ENCODE measurements at regions not wholly inside any gene's neighbourhood (a gene's known extent, or its start where the extent isn't known, plus 50 kb on each side); places are given as distances from the start of the nearest gene placed in this dataset.

DNA sequence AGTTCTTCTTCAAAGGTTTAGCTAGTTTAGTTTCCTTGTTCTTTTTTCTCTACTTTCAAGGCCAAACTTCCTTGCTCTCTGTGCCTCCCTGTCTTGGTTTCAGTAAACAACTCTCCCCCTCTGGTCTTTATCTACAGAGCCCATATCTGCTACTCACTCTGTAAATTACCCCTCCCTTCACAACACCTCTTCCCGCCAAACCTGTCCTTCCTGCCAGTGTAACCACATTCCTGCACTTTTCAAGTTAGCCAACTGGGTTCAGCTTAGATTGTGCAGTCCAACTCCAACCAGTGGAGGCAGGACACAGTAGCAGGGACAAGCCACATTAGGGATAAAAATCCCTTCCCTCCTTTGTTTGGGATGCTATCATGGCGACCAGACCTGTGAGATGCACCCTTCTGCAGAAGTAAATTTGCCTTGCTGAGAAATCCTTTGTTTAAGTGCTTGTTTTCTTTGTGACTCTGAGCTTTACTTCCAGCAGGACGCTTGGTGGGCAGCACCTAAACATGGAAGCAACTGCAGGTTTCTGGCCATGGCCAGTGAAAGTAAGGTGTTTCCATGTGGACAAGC, 706.0 kb downstream of the KCNJ3 start:
- no peaks in the 10 kb centered on the region for H3K4me1 ChIP-seq
- 66 to 84% methylated on average over 3 of the region's 3 CpGs for WGBS, 2 donors
- no peaks in the 10 kb centered on the region for H3K36me3 ChIP-seq
- no peak overlapping the region for H3K27ac ChIP-seq
- intact Hi-C loops (cut with DNase I): no loop called here
- H3K4me3 ChIP-seq: no peak overlapping the region
- no peak for DNase-seq
- TF ChIP-seq EP300 (IDR thresholded peaks at IDR 0.05) (no peak), POLR2AphosphoS5 (IDR thresholded peaks at IDR 0.05) (no peak), POLR2A (IDR thresholded peaks at IDR 0.05) (no peak)
- TF ChIP-seq, protein P1, sequence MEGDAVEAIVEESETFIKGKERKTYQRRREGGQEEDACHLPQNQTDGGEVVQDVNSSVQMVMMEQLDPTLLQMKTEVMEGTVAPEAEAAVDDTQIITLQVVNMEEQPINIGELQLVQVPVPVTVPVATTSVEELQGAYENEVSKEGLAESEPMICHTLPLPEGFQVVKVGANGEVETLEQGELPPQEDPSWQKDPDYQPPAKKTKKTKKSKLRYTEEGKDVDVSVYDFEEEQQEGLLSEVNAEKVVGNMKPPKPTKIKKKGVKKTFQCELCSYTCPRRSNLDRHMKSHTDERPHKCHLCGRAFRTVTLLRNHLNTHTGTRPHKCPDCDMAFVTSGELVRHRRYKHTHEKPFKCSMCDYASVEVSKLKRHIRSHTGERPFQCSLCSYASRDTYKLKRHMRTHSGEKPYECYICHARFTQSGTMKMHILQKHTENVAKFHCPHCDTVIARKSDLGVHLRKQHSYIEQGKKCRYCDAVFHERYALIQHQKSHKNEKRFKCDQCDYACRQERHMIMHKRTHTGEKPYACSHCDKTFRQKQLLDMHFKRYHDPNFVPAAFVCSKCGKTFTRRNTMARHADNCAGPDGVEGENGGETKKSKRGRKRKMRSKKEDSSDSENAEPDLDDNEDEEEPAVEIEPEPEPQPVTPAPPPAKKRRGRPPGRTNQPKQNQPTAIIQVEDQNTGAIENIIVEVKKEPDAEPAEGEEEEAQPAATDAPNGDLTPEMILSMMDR (IDR thresholded peaks at IDR 0.05): no peak
- no peaks in the 10 kb centered on the region for H3K27me3 ChIP-seq
- H3K9me3 ChIP-seq: peaks cover 0 to 8% (median 2%) of the 10 kb centered on the region in 4 donors

DNA sequence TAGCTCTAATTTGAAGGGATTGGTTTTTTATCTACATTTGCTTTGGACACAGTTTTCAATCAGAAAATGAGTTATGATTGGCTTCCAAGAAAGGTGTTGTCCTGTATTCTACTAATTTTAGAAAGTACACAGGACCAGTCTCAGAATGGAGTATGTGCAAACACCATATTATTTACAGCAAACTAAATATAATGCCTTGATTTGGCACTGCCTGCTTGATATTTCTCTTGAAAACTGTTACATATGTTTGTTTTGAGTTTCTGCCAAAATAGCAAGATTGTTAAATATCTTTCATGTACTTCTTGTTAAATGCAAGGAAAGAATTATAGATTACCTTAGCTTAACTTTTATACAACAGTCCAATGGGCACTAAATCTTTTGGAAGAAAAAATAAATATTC, 694.9 kb downstream of the KCNJ3 start:
- Histone ChIP-seq H3K9me3 (no peaks in the 10 kb centered on the region), H3K27ac (no peak overlapping the region), H3K4me3 (no peak overlapping the region), H3K36me3 (no peaks in the 10 kb centered on the region), H3K27me3 (no peaks in the 10 kb centered on the region), H3K4me1 (no peaks in the 10 kb centered on the region)
- DNase-seq: no peak
- no peak for TF ChIP-seq POLR2AphosphoS5 (IDR thresholded peaks at IDR 0.05)
- TF ChIP-seq, protein P1 (IDR thresholded peaks at IDR 0.05): no peak
- intact Hi-C loops (cut with DNase I): no loop called here

DNA sequence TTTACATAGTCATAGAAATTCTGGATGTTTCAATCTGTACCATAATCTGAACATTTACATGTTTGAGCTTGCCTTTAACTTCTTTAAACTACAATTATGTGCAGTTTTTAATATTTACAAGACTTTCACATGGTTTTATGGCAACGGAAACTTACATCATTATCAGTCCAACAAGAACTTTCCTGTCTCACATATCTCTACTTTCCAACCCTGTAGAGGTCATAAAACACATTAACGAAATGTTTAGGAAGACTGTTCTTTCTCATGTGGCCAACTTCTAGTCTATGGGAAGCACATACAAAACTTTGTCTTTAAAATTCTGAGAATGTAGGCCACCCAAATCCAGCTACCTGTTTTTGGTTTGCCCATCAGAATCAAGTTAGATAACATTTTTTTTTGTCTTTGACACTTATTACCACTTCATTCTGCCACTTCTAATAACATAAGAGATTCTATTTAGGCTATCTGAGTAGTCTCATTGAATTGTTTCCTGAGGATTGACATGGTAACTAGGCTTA, 693.2 kb downstream of the KCNJ3 start:
- H3K4me1 ChIP-seq: no peaks in the 10 kb centered on the region
- DNase-seq: no peak
- TF ChIP-seq POLR2A (IDR thresholded peaks at IDR 0.05) (no peak), EP300 (IDR thresholded peaks at IDR 0.05) (no peak), POLR2AphosphoS5 (IDR thresholded peaks at IDR 0.05) (no peak)
- TF ChIP-seq, protein P1 (IDR thresholded peaks at IDR 0.05): no peak
- H3K27me3 ChIP-seq: no peaks in the 10 kb centered on the region
- H3K36me3 ChIP-seq: no peaks in the 10 kb centered on the region
- intact Hi-C loops (cut with DNase I): no loop called here
- no peak overlapping the region for H3K4me3 ChIP-seq
- 35 to 40% methylated on average over 2 of the region's 2 CpGs for WGBS, 2 donors
- H3K9me3 ChIP-seq: no peaks in the 10 kb centered on the region
- no peak overlapping the region for H3K27ac ChIP-seq

DNA sequence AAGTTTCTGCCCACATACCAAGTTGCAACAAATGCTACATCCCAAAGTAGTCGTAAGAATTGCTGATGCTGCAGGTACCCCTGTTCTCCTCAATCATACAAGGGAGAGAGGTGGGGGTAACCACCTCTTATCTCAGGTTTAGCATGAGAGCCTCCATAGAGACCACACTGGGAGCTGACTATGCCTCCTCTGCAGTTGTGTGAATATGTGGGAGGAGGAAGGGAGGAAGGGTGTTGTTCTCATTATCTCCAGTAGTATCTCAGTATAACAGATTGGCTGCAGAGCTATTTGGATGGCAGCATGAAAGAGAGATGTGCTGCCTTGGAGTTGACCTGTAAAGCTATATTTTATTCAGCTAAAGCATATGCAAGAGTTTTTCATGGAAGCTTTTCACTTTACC, 690.7 kb downstream of the KCNJ3 start:
- Histone ChIP-seq H3K4me1 (no peaks in the 10 kb centered on the region), H3K27me3 (no peaks in the 10 kb centered on the region), H3K27ac (no peak overlapping the region), H3K4me3 (no peak overlapping the region), H3K9me3 (no peaks in the 10 kb centered on the region), H3K36me3 (no peaks in the 10 kb centered on the region)
- no peak for DNase-seq
- TF ChIP-seq POLR2AphosphoS5 (IDR thresholded peaks at IDR 0.05) (no peak), POLR2A (IDR thresholded peaks at IDR 0.05) (no peak), EP300 (IDR thresholded peaks at IDR 0.05) (no peak)
- TF ChIP-seq, protein P1 (IDR thresholded peaks at IDR 0.05): no peak
- 86 to 94% methylated on average over 1 of the region's 1 CpG for WGBS, 2 donors
- intact Hi-C loops (cut with DNase I): no loop called here

DNA sequence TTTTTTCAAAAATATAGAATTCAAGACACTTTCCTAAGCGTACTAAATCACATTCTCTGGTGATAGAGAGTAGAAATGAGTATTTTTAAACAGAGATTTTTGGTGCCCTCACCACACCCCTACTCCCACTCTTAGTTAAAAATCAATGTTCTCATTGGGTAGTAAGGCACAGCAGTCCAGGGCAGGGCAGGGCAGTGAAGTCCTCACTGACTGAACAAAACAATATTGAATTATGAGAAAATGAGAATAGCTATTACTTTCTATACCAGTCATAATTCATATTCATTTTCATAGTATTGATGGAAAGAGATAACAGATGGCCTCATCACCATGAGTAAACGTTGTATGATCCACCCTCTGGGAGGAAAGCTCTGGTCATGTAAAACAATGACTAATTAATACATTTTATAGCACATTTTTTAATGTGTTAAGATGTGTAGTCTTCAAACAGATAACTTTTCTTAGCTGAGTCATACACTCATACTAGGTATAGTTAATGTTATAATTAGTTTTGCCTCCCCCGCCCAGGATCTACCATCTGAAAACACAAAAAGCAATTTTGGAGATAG, 686.1 kb downstream of the KCNJ3 start:
- H3K27ac ChIP-seq: no peak overlapping the region
- no peaks in the 10 kb centered on the region for H3K4me1 ChIP-seq
- no peak for DNase-seq
- WGBS, 2 donors: 71 to 84% methylated on average over 3 of the region's 3 CpGs
- H3K9me3 ChIP-seq: no peaks in the 10 kb centered on the region
- no peak overlapping the region for H3K4me3 ChIP-seq
- TF ChIP-seq POLR2AphosphoS5 (IDR thresholded peaks at IDR 0.05) (no peak), POLR2A (IDR thresholded peaks at IDR 0.05) (no peak), EP300 (IDR thresholded peaks at IDR 0.05) (no peak)
- TF ChIP-seq, protein P1 (IDR thresholded peaks at IDR 0.05): no peak
- H3K36me3 ChIP-seq: no peaks in the 10 kb centered on the region
- intact Hi-C loops (cut with DNase I): loop anchor here (5.0 kb wide), 1 partner anchor 1808 kb away; no protein-coding TSS in a partner anchor
- H3K27me3 ChIP-seq: no peaks in the 10 kb centered on the region

All from sigmoid colon (tissue), 6 donors.